ENCODE measurements at regions not wholly inside any gene's neighbourhood (a gene's known extent, or its start where the extent isn't known, plus 50 kb on each side); places are given as distances from the start of the nearest gene placed in this dataset.

DNA sequence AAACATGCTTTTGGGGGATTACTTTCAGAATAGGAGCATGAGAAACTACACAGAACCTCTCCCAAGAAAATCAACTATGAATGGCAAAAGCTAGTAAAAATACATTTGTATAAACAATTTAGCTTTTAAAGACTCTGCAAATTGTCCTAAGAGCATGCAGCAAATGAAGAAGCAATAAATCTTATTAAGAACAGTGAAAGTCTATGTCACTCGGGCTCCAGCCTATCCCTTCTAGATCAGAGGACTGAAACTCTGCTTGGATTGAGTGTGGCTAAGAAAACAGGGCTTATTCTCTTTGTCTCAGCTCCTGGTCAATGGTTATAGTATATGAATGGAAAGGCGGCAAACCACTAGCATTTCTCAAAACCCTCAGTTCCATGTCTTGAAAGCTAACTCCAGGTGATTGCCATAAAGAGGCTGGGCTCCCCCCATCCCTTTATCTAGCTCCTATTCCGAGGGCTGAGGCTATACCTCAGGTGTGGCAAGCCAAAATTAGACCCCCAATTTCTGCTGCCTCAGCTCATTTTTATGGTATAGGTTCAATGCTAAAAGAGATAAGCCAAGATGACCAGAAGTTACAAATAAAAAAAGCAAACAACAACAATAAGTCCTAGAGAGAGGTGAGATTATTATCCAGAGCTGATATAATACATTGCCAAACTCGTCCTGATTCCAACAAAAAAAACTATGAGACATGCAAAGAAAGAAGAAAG is 953.2 kb downstream of the SLITRK6 start:
- no peaks in the 10 kb centered on the region for H3K27me3 ChIP-seq (ENCODE audit: insufficient read depth, low read length, poor library complexity)
- H4K20me1 ChIP-seq (ENCODE audit: insufficient read depth, low read length) = no peaks in the 10 kb centered on the region
- H3K27ac ChIP-seq (ENCODE audit: low read length) = no peak overlapping the region
- H3K36me3 ChIP-seq (ENCODE audit: insufficient read depth, low read length) = no peaks in the 10 kb centered on the region
- H3K9ac ChIP-seq (ENCODE audit: low read depth, low read length) = no peak overlapping the region
- H3K79me2 ChIP-seq (ENCODE audit: insufficient read depth, low read length) = no peaks in the 10 kb centered on the region
- DNase-seq (no peak), ATAC-seq (ENCODE audit: insufficient read depth, low read depth) (no peak)
- H3K4me2 ChIP-seq (ENCODE audit: insufficient read depth, low read length) = no peak overlapping the region
- no peak overlapping the region for H3K4me3 ChIP-seq (ENCODE audit: low read depth in 1 of 2, low read length in 2 of 2)
- H3K4me1 ChIP-seq (ENCODE audit: insufficient read depth, low read length) = no peaks in the 10 kb centered on the region
- H3K9me3 ChIP-seq (ENCODE audit: insufficient read depth, low read length, severe bottlenecking) = no peaks in the 10 kb centered on the region
- H2AFZ ChIP-seq (ENCODE audit: low read depth, low read length) = no peak overlapping the region
- TF ChIP-seq EZH2 (IDR thresholded peaks at IDR 0.05; ENCODE audit: borderline replicate concordance, low read depth, low read length, severe bottlenecking) = no peak
- TF ChIP-seq, protein P1, sequence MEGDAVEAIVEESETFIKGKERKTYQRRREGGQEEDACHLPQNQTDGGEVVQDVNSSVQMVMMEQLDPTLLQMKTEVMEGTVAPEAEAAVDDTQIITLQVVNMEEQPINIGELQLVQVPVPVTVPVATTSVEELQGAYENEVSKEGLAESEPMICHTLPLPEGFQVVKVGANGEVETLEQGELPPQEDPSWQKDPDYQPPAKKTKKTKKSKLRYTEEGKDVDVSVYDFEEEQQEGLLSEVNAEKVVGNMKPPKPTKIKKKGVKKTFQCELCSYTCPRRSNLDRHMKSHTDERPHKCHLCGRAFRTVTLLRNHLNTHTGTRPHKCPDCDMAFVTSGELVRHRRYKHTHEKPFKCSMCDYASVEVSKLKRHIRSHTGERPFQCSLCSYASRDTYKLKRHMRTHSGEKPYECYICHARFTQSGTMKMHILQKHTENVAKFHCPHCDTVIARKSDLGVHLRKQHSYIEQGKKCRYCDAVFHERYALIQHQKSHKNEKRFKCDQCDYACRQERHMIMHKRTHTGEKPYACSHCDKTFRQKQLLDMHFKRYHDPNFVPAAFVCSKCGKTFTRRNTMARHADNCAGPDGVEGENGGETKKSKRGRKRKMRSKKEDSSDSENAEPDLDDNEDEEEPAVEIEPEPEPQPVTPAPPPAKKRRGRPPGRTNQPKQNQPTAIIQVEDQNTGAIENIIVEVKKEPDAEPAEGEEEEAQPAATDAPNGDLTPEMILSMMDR (IDR thresholded peaks at IDR 0.05; ENCODE audit: borderline replicate concordance, extremely low read depth, low read length, poor library complexity, severe bottlenecking) = no peak

- Histone ChIP-seq H3K4me2 (ENCODE audit: insufficient read depth, low read length) (no peak overlapping the region), H3K4me1 (ENCODE audit: insufficient read depth, low read length) (no peaks in the 10 kb centered on the region), H3K27ac (ENCODE audit: low read length) (no peak overlapping the region), H3K79me2 (ENCODE audit: insufficient read depth, low read length) (no peaks in the 10 kb centered on the region), H3K27me3 (ENCODE audit: insufficient read depth, low read length, poor library complexity) (no peaks in the 10 kb centered on the region), H2AFZ (ENCODE audit: low read depth, low read length) (no peak overlapping the region), H3K9me3 (ENCODE audit: insufficient read depth, low read length, severe bottlenecking) (no peaks in the 10 kb centered on the region), H3K9ac (ENCODE audit: low read depth, low read length) (no peak overlapping the region), H3K36me3 (ENCODE audit: insufficient read depth, low read length) (no peaks in the 10 kb centered on the region), H3K4me3 (ENCODE audit: low read depth in 1 of 2, low read length in 2 of 2) (no peak overlapping the region), H4K20me1 (ENCODE audit: insufficient read depth, low read length) (no peaks in the 10 kb centered on the region)
- no peak for DNase-seq
- TF ChIP-seq, protein P1 (IDR thresholded peaks at IDR 0.05; ENCODE audit: borderline replicate concordance, extremely low read depth, low read length, poor library complexity, severe bottlenecking) = peak; percentile 46
- no peak for TF ChIP-seq EZH2 (IDR thresholded peaks at IDR 0.05; ENCODE audit: borderline replicate concordance, low read depth, low read length, severe bottlenecking)
- ATAC-seq (ENCODE audit: insufficient read depth, low read depth) = no peak
Measured at GRCh38 chr13:84844473-84844872, 954.7 kb downstream of the SLITRK6 start.

DNA sequence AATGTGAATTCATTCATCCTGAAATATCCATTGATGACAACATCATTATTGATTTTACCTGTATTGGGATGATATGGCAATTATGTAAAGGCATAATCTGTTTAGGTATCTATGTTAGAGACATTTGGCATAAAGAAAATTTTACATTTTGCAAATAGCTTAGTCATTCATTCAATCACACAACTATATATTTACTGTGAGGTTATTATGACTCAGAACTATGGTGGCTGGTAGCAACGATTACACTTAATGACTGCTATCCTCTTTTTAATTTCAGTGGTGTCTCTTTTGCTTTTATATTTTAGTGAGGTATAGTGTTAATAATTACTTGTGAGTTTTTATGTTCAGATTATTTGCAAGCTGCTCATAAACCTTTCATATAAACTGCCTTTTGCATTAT is 955.9 kb downstream of the SLITRK6 start:
- Histone ChIP-seq H3K4me1 (ENCODE audit: insufficient read depth, low read length) (no peaks in the 10 kb centered on the region), H3K9ac (ENCODE audit: low read depth, low read length) (no peak overlapping the region), H3K4me3 (ENCODE audit: low read depth in 1 of 2, low read length in 2 of 2) (no peak overlapping the region), H3K36me3 (ENCODE audit: insufficient read depth, low read length) (no peaks in the 10 kb centered on the region), H4K20me1 (ENCODE audit: insufficient read depth, low read length) (no peaks in the 10 kb centered on the region), H3K27ac (ENCODE audit: low read length) (no peak overlapping the region), H3K4me2 (ENCODE audit: insufficient read depth, low read length) (no peak overlapping the region), H3K9me3 (ENCODE audit: insufficient read depth, low read length, severe bottlenecking) (no peaks in the 10 kb centered on the region), H3K79me2 (ENCODE audit: insufficient read depth, low read length) (no peaks in the 10 kb centered on the region), H2AFZ (ENCODE audit: low read depth, low read length) (no peak overlapping the region), H3K27me3 (ENCODE audit: insufficient read depth, low read length, poor library complexity) (no peaks in the 10 kb centered on the region)
- DNase-seq = no peak
- ATAC-seq (ENCODE audit: insufficient read depth, low read depth) = no peak
- TF ChIP-seq, protein P1 (IDR thresholded peaks at IDR 0.05; ENCODE audit: borderline replicate concordance, extremely low read depth, low read length, poor library complexity, severe bottlenecking) = no peak
- TF ChIP-seq EZH2 (IDR thresholded peaks at IDR 0.05; ENCODE audit: borderline replicate concordance, low read depth, low read length, severe bottlenecking) = no peak
